ENCODE measurements at regions not wholly inside any gene's neighbourhood (a gene's known extent, or its start where the extent isn't known, plus 50 kb on each side); places are given as distances from the start of the nearest gene placed in this dataset.
"Not testable (repeated sequence)": the region's sequence is repeated elsewhere in the genome, so short reads cannot be mapped to it uniquely, and the experiment has no call there.

- intact Hi-C loops (cut with DNase I), result no loop called here
These were observed 518.5 kb upstream of the MDGA2 start for GRCh38 chr14:48193893-48194292.

GRCh38 chr14:48149624-48150023 lies 474.2 kb upstream of the MDGA2 start:
- DNase-seq; ATAC-seq (ENCODE audit: poor library complexity); intact Hi-C loops (cut with DNase I): not testable (repeated sequence)

More at GRCh38 chr14:48193893-48194292, 518.5 kb upstream of the MDGA2 start:
- no peak for DNase-seq
- no peak for ATAC-seq (ENCODE audit: poor library complexity)

GRCh38 chr14:48140804-48141203 lies 465.4 kb upstream of the MDGA2 start:
- no peak for DNase-seq
- ATAC-seq (ENCODE audit: poor library complexity), result no peak
- intact Hi-C loops (cut with DNase I), result no loop called here

- intact Hi-C loops (cut with DNase I), result no loop called here
- no peak for ATAC-seq (ENCODE audit: poor library complexity)
- DNase-seq, result no peak
These were observed 454.1 kb upstream of the MDGA2 start for GRCh38 chr14:48129472-48129871.

DNA sequence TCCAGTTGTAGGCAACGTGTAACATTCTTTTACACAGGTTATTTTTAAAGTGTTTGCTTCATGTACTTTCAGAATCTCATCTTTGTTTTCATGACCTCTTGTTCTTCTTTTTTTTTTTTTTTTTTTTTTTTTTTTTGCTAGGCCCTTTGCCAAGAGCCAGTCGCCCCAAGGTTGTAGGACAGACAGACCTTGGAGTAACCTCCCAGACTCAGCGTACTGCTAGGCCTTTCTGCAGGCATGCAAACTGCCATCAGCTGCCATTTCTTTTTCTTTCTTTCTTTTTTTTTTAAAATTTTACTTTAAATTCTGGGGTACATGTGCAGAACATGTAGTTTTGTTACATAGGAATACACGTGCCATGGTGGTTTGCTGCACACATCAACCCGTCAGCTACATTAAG lies 452.3 kb upstream of the MDGA2 start:
- ATAC-seq (ENCODE audit: poor library complexity), result no peak

DNA sequence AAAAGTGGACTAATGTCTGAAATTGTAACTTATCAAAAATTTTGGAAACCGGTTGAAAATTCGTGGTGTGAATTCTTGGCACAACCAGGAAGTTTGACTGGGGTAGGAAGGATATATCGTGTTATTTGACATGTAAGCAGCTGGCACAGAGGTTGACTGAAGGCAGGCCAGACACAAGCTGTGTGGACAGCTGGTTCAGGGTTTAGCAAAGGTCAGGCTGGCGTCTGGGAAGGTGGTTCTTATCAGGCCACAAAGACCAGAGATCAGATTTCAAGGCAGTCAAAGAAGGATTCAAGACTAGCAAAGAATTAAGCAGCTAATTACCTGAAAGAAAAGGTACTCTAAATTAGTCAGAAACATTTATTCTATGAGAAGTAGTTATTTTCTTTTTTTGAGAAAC lies 450.2 kb upstream of the MDGA2 start:
- no peak for ATAC-seq (ENCODE audit: poor library complexity)
- intact Hi-C loops (cut with DNase I), result no loop called here
- DNase-seq, result no peak

More for the DNA sequence above, 452.3 kb upstream of the MDGA2 start:
- intact Hi-C loops (cut with DNase I), result no loop called here
- no peak for DNase-seq

GRCh38 chr14:48113713-48114112 lies 438.3 kb upstream of the MDGA2 start:
- intact Hi-C loops (cut with DNase I), result no loop called here
- DNase-seq (no peak), ATAC-seq (ENCODE audit: poor library complexity) (no peak)

DNA sequence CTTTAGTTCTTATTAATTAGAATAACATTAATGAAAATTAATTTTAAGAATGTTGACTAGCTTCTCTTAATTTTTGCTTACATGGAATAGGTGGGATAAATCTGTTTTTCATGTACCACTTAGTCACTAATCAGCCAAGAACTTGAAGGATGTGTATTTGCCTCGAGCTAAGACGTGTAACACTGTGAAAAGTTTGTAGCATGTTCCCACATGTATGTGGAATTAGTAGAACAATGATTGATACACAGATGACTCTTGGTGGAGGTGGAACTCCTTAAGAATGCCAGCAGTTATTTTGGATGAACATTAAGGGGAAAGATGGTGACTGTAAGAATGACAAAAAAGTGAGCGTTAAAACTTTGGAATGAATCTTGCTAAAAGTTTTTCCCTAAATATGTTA lies 435.7 kb upstream of the MDGA2 start:
- DNase-seq (no peak), ATAC-seq (ENCODE audit: poor library complexity) (no peak)
- intact Hi-C loops (cut with DNase I), result no loop called here

DNA sequence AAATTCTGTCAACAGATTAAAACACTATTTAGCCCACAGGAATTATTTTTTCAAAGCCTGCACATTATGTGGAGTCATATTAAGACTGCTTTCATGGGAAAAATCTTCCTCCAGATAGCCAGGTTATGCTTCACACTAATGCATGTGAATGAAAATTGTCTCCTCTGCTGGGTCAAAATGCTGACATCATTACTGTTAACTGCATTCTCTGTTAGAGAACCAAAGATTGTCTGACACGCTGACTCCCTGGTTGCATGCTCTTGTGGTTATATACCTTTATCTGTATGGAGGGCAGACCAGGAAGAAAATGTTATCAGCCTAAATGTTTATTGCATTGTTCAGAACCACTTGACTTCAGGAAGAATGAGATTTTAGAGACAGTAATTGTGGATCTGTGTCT lies 432.2 kb upstream of the MDGA2 start:
- ATAC-seq (ENCODE audit: poor library complexity) (no peak), DNase-seq (no peak)
- intact Hi-C loops (cut with DNase I), result no loop called here

GRCh38 chr14:48096897-48097296 lies 421.5 kb upstream of the MDGA2 start:
- ATAC-seq (ENCODE audit: poor library complexity) (no peak), DNase-seq (no peak)
- intact Hi-C loops (cut with DNase I), result no loop called here

- DNase-seq (no peak), ATAC-seq (ENCODE audit: poor library complexity) (no peak)
- intact Hi-C loops (cut with DNase I), result no loop called here
These were observed 411.1 kb upstream of the MDGA2 start for GRCh38 chr14:48086516-48086915.

DNA sequence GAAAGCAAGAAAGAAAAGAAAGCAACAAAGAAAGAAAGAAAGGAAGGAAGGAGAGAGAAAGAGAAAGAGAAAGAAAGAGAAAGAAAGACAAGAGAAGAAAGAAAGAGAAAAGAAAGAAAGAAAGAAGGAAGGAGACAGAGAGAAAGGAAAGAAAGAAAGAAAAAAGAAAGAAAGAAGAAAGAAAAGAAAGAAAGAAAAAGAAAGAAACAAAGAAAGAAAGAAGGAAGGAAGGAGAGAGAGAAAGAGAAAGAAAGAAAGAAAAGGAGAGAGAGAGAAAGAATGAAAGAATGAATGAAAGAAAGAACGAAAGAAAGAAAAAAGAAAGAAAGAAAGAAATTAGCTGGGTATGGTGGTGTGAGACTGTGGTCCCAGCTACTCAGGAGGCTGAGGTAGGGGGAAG lies 400.1 kb upstream of the MDGA2 start:
- DNase-seq (no peak), ATAC-seq (ENCODE audit: poor library complexity) (no peak)
- intact Hi-C loops (cut with DNase I), result no loop called here

DNA sequence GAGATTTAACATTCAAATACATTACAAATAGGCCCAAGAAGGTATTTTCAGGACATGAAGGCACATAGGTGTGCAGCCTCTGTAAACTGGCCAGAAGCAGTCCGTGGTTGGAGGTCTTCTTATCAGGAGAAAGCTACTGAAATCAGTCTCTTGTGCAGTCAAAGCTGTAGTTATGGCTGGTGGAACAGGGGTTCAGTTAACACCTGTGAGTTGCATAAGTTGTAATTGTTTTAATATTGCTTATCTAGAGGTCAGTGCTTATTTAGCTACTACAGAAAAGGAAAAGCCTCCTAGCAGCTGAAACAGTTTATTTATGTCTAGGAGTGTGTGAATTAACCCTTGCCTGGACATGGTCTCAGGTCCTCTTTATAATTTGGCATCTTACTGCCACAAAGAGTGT lies 377.6 kb upstream of the MDGA2 start:
- intact Hi-C loops (cut with DNase I), result no loop called here
- DNase-seq, result no peak
- ATAC-seq (ENCODE audit: poor library complexity), result no peak

DNA sequence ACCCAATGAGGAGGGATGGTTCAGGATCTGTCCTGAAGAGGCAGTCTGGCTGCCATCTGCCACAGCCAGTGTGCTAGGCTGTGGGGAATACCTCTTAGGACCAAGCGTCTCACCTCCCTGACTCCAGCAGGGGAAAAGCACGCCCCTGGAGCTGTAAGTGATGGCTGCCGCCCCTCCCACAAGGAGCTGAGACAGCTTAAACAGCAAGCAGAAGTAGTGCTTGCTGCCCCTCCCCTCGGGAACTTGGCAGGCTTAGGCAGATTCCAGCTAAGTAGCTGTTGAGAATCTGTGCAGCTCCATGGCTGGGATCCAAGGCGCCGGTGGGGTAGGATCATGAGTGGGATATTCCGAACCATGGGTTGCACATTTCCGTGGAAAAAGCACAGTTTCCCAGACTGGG lies 360.4 kb upstream of the MDGA2 start:
- DNase-seq (no peak), ATAC-seq (ENCODE audit: poor library complexity) (no peak)
- intact Hi-C loops (cut with DNase I), result no loop called here

GRCh38 chr14:48027115-48027514 lies 351.7 kb upstream of the MDGA2 start:
- ATAC-seq (ENCODE audit: poor library complexity) (no peak), DNase-seq (no peak)
- intact Hi-C loops (cut with DNase I), result no loop called here

DNA sequence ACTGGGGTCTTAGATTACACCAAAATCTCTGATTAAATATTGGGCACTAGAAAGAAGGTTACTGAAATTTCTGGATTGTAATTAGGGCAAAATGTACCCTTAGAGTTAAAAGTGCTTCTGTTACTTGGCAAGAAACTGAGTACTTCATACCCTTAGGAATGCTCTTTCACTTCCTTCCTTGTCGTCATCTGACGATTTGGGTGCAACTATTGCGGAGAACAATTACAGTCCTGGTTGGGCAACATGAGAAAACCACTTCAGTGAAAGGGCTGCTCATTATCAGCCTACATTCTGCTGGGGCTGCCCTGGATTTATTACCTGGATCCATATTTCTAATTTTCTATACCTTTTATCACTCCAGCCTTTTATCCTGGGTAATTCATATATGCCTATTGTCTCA lies 348.5 kb upstream of the MDGA2 start:
- ATAC-seq (ENCODE audit: poor library complexity), result no peak
- DNase-seq, result no peak
- intact Hi-C loops (cut with DNase I), result no loop called here

- ATAC-seq (ENCODE audit: poor library complexity); intact Hi-C loops (cut with DNase I); DNase-seq: not testable (repeated sequence)
These were observed 336.1 kb upstream of the MDGA2 start for GRCh38 chr14:48011484-48011883.

DNA sequence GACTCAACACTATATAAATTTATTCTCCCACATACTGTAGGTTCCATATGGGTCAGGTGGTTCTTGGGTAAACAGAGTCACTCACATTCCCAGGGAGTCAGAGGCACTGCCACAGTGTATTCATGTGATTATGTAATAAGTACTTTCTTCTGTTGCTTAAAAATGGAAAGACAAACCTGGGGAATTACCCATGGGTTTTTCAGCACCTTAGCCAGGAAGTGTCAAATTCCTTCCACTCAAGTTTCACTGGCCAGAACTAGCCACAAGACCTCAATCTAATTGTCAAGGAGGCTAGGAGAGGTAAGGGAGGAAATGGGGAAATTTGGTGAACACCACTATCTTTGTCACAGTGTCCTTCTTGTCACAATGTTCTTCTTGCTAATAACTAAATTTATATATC lies 333.2 kb upstream of the MDGA2 start:
- no peak for ATAC-seq (ENCODE audit: poor library complexity)
- DNase-seq, result no peak
- intact Hi-C loops (cut with DNase I), result no loop called here

DNA sequence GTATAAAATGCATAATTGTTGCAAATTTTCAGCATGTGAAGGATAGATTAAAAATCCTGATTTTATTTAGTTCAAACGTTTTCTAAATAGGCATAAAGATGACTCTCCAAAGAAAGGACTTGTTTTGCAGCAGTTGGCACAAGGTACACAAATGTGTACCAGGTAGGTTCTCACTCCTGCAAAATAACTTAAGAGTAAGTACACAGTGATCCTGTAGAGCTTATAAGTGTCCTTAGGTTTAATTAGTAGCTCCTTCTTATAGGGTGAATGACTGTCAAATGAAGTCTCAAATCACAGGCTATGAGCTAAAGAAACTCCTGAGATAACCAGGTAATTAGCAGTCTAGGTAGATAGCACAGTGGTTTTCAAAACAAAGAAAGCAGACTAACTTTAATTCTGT lies 330.6 kb upstream of the MDGA2 start:
- intact Hi-C loops (cut with DNase I), result no loop called here
- ATAC-seq (ENCODE audit: poor library complexity) (no peak), DNase-seq (no peak)

- intact Hi-C loops (cut with DNase I), result no loop called here
- DNase-seq, result no peak
- no peak for ATAC-seq (ENCODE audit: poor library complexity)
These were observed 318.5 kb upstream of the MDGA2 start for GRCh38 chr14:47993883-47994282.

- ATAC-seq (ENCODE audit: poor library complexity) (no peak), DNase-seq (no peak)
- intact Hi-C loops (cut with DNase I), result no loop called here
These were observed 312.8 kb upstream of the MDGA2 start for GRCh38 chr14:47988175-47988574.

GRCh38 chr14:47978871-47979270 lies 303.5 kb upstream of the MDGA2 start:
- ATAC-seq (ENCODE audit: poor library complexity) (no peak), DNase-seq (no peak)
- intact Hi-C loops (cut with DNase I), result no loop called here
